ACC112 (cell line): ENCODE measurements at regions not wholly inside any gene's neighbourhood (a gene's known extent, or its start where the extent isn't known, plus 50 kb on each side); places are given as distances from the start of the nearest gene placed in this dataset.

Source experiments
- H2AFZ ChIP-seq: fragments of 200-600 bp; sonication (generic); one replicate; pipeline ENCODE4 v1.6.0; 2017; ENCODE audit warnings: antibody characterized with exemption, low read length; ENCODE audit not compliant: unreplicated experiment
- H3K27ac ChIP-seq: fragments of 200-600 bp; sonication (generic); 2 replicates; pipeline ENCODE4 v1.5.1; 2014; ENCODE audit warnings: low read depth, mild to moderate bottlenecking, antibody characterized with exemption, low read length, moderate library complexity
- H3K27me3 ChIP-seq: fragments of 200-600 bp; sonication (generic); 2 replicates; pipeline ENCODE4 v1.6.1; 2014; ENCODE audit warnings: mild to moderate bottlenecking, antibody characterized with exemption, low read length, moderate library complexity, mixed read lengths; ENCODE audit not compliant: insufficient read depth
- H3K36me3 ChIP-seq: fragments of 200-600 bp; sonication (generic); 2 replicates; pipeline ENCODE4 v1.6.1; 2016; ENCODE audit warnings: mild to moderate bottlenecking, antibody characterized with exemption, low read length, moderate library complexity, mixed read lengths; ENCODE audit not compliant: insufficient read depth
- H3K4me1 ChIP-seq: fragments of 200-600 bp; sonication (generic); one replicate; pipeline ENCODE4 v1.6.1; 2016; ENCODE audit warnings: low read length, mixed read lengths; ENCODE audit not compliant: insufficient read depth, unreplicated experiment, control insufficient read depth
- H3K4me3 ChIP-seq: fragments of 200-600 bp; sonication (generic); 2 replicates; pipeline ENCODE4 v1.5.1; 2014; ENCODE audit warnings: mild to moderate bottlenecking, low read depth, low read length
- H3K79me2 ChIP-seq: fragments of 200-600 bp; sonication (generic); one replicate; pipeline ENCODE4 v1.6.0; 2016; ENCODE audit warnings: low read length; ENCODE audit not compliant: control insufficient read depth, unreplicated experiment, insufficient read depth

GRCh38 chr6:81656231-81656630 is 96.2 kb downstream of the TENT5A start:
- no peaks in the 10 kb centered on the region for H3K27me3 ChIP-seq
- no peak overlapping the region for H3K27ac ChIP-seq
- H2AFZ ChIP-seq: no peak overlapping the region
- H3K4me3 ChIP-seq: no peak overlapping the region
- H3K36me3 ChIP-seq: no peaks in the 10 kb centered on the region
- H3K79me2 ChIP-seq: no peaks in the 10 kb centered on the region
- H3K4me1 ChIP-seq: peaks cover 4% of the 10 kb centered on the region

- no peak overlapping the region for H2AFZ ChIP-seq
- H3K4me3 ChIP-seq: no peak overlapping the region
- H3K36me3 ChIP-seq: no peaks in the 10 kb centered on the region
- peaks cover 4% of the 10 kb centered on the region for H3K4me1 ChIP-seq
- H3K27me3 ChIP-seq: no peaks in the 10 kb centered on the region
- no peak overlapping the region for H3K27ac ChIP-seq
- no peaks in the 10 kb centered on the region for H3K79me2 ChIP-seq
Measured at GRCh38 chr6:81655696-81656095, 96.8 kb downstream of the TENT5A start.

- Histone ChIP-seq H3K27me3 (no peaks in the 10 kb centered on the region), H3K4me3 (no peak overlapping the region), H3K36me3 (no peaks in the 10 kb centered on the region), H3K27ac (no peak overlapping the region), H2AFZ (no peak overlapping the region), H3K4me1 (no peaks in the 10 kb centered on the region), H3K79me2 (no peaks in the 10 kb centered on the region)
Measured at GRCh38 chr6:81648502-81648901, 104.0 kb downstream of the TENT5A start.

- H3K4me3 ChIP-seq: no peak overlapping the region
- H3K27ac ChIP-seq: no peak overlapping the region
- H3K27me3 ChIP-seq: no peaks in the 10 kb centered on the region
- H3K79me2 ChIP-seq: no peaks in the 10 kb centered on the region
- no peaks in the 10 kb centered on the region for H3K36me3 ChIP-seq
- H3K4me1 ChIP-seq: no peaks in the 10 kb centered on the region
- no peak overlapping the region for H2AFZ ChIP-seq
Measured at GRCh38 chr6:81643156-81643555, 109.3 kb downstream of the TENT5A start.

GRCh38 chr6:81640891-81641290 is 111.6 kb downstream of the TENT5A start:
- Histone ChIP-seq H3K79me2 (no peaks in the 10 kb centered on the region), H3K4me1 (no peaks in the 10 kb centered on the region), H3K27ac (no peak overlapping the region), H3K27me3 (no peaks in the 10 kb centered on the region), H2AFZ (no peak overlapping the region), H3K36me3 (no peaks in the 10 kb centered on the region), H3K4me3 (no peak overlapping the region)

GRCh38 chr6:81640126-81640525 is 112.4 kb downstream of the TENT5A start:
- H3K27ac ChIP-seq: no peak overlapping the region
- H3K36me3 ChIP-seq: no peaks in the 10 kb centered on the region
- H3K27me3 ChIP-seq: no peaks in the 10 kb centered on the region
- H3K79me2 ChIP-seq: no peaks in the 10 kb centered on the region
- H2AFZ ChIP-seq: no peak overlapping the region
- H3K4me1 ChIP-seq: no peaks in the 10 kb centered on the region
- H3K4me3 ChIP-seq: no peak overlapping the region

GRCh38 chr6:81638366-81638765 is 114.1 kb downstream of the TENT5A start:
- Histone ChIP-seq H3K4me3 (no peak overlapping the region), H3K4me1 (no peaks in the 10 kb centered on the region), H3K27ac (no peak overlapping the region), H2AFZ (no peak overlapping the region), H3K27me3 (no peaks in the 10 kb centered on the region), H3K36me3 (no peaks in the 10 kb centered on the region), H3K79me2 (no peaks in the 10 kb centered on the region)

GRCh38 chr6:81636930-81637568 is 115.4 kb downstream of the TENT5A start:
- Histone ChIP-seq H3K27me3 (no peaks in the 10 kb centered on the region), H3K79me2 (no peaks in the 10 kb centered on the region), H2AFZ (no peak overlapping the region), H3K27ac (no peak overlapping the region), H3K4me1 (no peaks in the 10 kb centered on the region), H3K4me3 (no peak overlapping the region), H3K36me3 (no peaks in the 10 kb centered on the region)

GRCh38 chr6:81634155-81634880 is 118.2 kb downstream of the TENT5A start:
- Histone ChIP-seq H3K27ac (no peak overlapping the region), H2AFZ (no peak overlapping the region), H3K4me1 (no peaks in the 10 kb centered on the region), H3K27me3 (no peaks in the 10 kb centered on the region), H3K36me3 (no peaks in the 10 kb centered on the region), H3K4me3 (no peak overlapping the region), H3K79me2 (no peaks in the 10 kb centered on the region)

GRCh38 chr6:81633391-81633790 is 119.1 kb downstream of the TENT5A start:
- no peaks in the 10 kb centered on the region for H3K36me3 ChIP-seq
- no peaks in the 10 kb centered on the region for H3K27me3 ChIP-seq
- H3K4me1 ChIP-seq: no peaks in the 10 kb centered on the region
- H3K27ac ChIP-seq: no peak overlapping the region
- H2AFZ ChIP-seq: no peak overlapping the region
- no peaks in the 10 kb centered on the region for H3K79me2 ChIP-seq
- H3K4me3 ChIP-seq: no peak overlapping the region

- H3K27me3 ChIP-seq: no peaks in the 10 kb centered on the region
- H3K79me2 ChIP-seq: no peaks in the 10 kb centered on the region
- no peaks in the 10 kb centered on the region for H3K4me1 ChIP-seq
- H3K36me3 ChIP-seq: no peaks in the 10 kb centered on the region
- H3K27ac ChIP-seq: no peak overlapping the region
- no peak overlapping the region for H2AFZ ChIP-seq
- no peak overlapping the region for H3K4me3 ChIP-seq
Measured at GRCh38 chr6:81630719-81631118, 121.8 kb downstream of the TENT5A start.
